ENCODE measurements at regions not wholly inside any gene's neighbourhood (a gene's known extent, or its start where the extent isn't known, plus 50 kb on each side); places are given as distances from the start of the nearest gene placed in this dataset.

GRCh38 chr12:114209861-114210260 is 196.1 kb downstream of the TBX5 start:
- H3K27ac ChIP-seq (ENCODE audit: insufficient read length, low read depth, low read length), result no peak overlapping the region
- no peak overlapping the region for H3K4ac ChIP-seq (ENCODE audit: low read depth, low read length)
- H4K5ac ChIP-seq (ENCODE audit: insufficient read length, low read depth, low read length), result no peak overlapping the region
- no peaks in the 10 kb centered on the region for H3K23me2 ChIP-seq (ENCODE audit: insufficient read length, low read depth, low read length, poor library complexity, severe bottlenecking)
- H3K9ac ChIP-seq (ENCODE audit: extremely low read depth, insufficient read length, low read length), result no peak overlapping the region
- H2BK5ac ChIP-seq (ENCODE audit: insufficient read length, low read length), result no peak overlapping the region
- no peaks in the 10 kb centered on the region for H4K20me1 ChIP-seq (ENCODE audit: control insufficient read depth, insufficient read depth, insufficient read length)
- DNase-seq, result no peak
- no peak overlapping the region for H3K56ac ChIP-seq (ENCODE audit: insufficient read length, low read depth, low read length)
- H2AFZ ChIP-seq (ENCODE audit: low read length), result no peak overlapping the region
- no peak overlapping the region for H3K23ac ChIP-seq (ENCODE audit: insufficient read length, low read depth, low read length)
- Mint-ChIP-seq H3K4me1 (peaks cover 19 to 20% of the 10 kb centered on the region in 2 experiments), H3K9me3 (no peaks in the 10 kb centered on the region), H3K4me3 (no peak overlapping the region), H3K27me3 (ENCODE audit: low read depth) (peaks cover 19% of the 10 kb centered on the region), H3K36me3 (ENCODE audit: insufficient read depth in 1 of 3, low read depth in 3 of 3) (no peaks in the 10 kb centered on the region; a peak in 1 of 7 replicates), H3K27ac (no peak overlapping the region)
- H3K18ac ChIP-seq (ENCODE audit: insufficient read length, low read depth, low read length), result no peak overlapping the region
- no peak overlapping the region for H2BK20ac ChIP-seq (ENCODE audit: low read depth, low read length, poor library complexity, severe bottlenecking)
- H3K4me2 ChIP-seq (ENCODE audit: insufficient read depth, insufficient read length, low read length), result no peak overlapping the region
- no peaks in the 10 kb centered on the region for H3K9me3 ChIP-seq (ENCODE audit: control insufficient read depth, low read depth, low read length)
- no peak for TF ChIP-seq CTCF (conservative IDR thresholded peaks at IDR 0.05)
- H2AK5ac ChIP-seq (ENCODE audit: insufficient read length, low read length), result no peak overlapping the region
- no peak overlapping the region for H3T11ph ChIP-seq (ENCODE audit: low read length)
- H2BK15ac ChIP-seq (ENCODE audit: low read depth, low read length), result no peak overlapping the region
- H3K79me1 ChIP-seq (ENCODE audit: insufficient read depth, low read depth, low read length, poor library complexity, severe bottlenecking), result no peaks in the 10 kb centered on the region
- H4K91ac ChIP-seq (ENCODE audit: insufficient read length, low read depth, low read length), result no peak overlapping the region
- H3K4me1 ChIP-seq (ENCODE audit: insufficient read depth, low read length), result no peaks in the 10 kb centered on the region
- WGBS (ENCODE audit: extremely low coverage, insufficient read length, low lambda C conversion rate), result no CpG with 5 or more reads among the region's 3 CpGs
- H3K14ac ChIP-seq (ENCODE audit: insufficient read depth, low read length), result no peak overlapping the region
- H4K8ac ChIP-seq (replicated peaks; ENCODE audit: insufficient read length, low read depth, low read length), result no peak overlapping the region
- no peak overlapping the region for H2BK120ac ChIP-seq (ENCODE audit: low read depth, low read length, poor library complexity, severe bottlenecking)
- H3K79me2 ChIP-seq (ENCODE audit: insufficient read depth, low read length), result no peaks in the 10 kb centered on the region
- no peak overlapping the region for H2BK12ac ChIP-seq (ENCODE audit: insufficient read length, low read depth, low read length)
- no peaks in the 10 kb centered on the region for H3K27me3 ChIP-seq (ENCODE audit: insufficient read depth, low read length)
